Fibroblast of pulmonary artery (primary cell): ENCODE measurements at regions not wholly inside any gene's neighbourhood (a gene's known extent, or its start where the extent isn't known, plus 50 kb on each side); places are given as distances from the start of the nearest gene placed in this dataset.

ENCODE experiments used
- DNase-seq: peaks from one replicate; pipeline ENCODE4 v3.0.0-alpha.2; 2010; ENCODE audit warnings: low read depth
- H3K4me3 ChIP-seq: replicated peaks from 2 replicates; pipeline ENCODE4 v1.5.1; 2011; ENCODE audit warnings: low read depth, mild to moderate bottlenecking, control low read depth, low read length, moderate library complexity
- TF ChIP-seq, protein P1 (sequence below): IDR thresholded peaks from 2 replicates; pipeline ENCODE4 v1.5.1; 2011; ENCODE audit warnings: mild to moderate bottlenecking, control low read depth, low read length, inconsistent platforms; ENCODE audit errors: missing control alignments

DNA sequence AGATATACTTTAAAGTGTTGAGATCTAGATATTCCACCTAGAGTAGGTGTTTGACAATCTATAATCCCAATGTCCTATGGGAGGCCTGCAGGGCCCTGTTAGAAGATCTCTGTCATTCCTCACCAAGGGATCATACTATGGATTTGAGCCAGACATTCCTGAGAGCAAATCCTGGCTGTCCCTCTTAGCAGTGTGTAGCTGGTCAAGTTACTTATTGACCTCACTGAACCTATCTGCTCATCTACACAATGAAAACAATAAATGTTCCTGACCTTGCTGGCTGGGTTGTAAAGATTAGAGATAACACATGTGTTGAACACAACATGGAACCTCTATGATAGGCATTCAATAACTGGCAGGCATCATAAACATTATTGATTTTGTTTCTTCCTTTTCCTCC is 265.6 kb upstream of the ATP11B start:
- TF ChIP-seq, protein P1, sequence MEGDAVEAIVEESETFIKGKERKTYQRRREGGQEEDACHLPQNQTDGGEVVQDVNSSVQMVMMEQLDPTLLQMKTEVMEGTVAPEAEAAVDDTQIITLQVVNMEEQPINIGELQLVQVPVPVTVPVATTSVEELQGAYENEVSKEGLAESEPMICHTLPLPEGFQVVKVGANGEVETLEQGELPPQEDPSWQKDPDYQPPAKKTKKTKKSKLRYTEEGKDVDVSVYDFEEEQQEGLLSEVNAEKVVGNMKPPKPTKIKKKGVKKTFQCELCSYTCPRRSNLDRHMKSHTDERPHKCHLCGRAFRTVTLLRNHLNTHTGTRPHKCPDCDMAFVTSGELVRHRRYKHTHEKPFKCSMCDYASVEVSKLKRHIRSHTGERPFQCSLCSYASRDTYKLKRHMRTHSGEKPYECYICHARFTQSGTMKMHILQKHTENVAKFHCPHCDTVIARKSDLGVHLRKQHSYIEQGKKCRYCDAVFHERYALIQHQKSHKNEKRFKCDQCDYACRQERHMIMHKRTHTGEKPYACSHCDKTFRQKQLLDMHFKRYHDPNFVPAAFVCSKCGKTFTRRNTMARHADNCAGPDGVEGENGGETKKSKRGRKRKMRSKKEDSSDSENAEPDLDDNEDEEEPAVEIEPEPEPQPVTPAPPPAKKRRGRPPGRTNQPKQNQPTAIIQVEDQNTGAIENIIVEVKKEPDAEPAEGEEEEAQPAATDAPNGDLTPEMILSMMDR: no peak
- H3K4me3 ChIP-seq: no peak overlapping the region
- no peak for DNase-seq

DNA sequence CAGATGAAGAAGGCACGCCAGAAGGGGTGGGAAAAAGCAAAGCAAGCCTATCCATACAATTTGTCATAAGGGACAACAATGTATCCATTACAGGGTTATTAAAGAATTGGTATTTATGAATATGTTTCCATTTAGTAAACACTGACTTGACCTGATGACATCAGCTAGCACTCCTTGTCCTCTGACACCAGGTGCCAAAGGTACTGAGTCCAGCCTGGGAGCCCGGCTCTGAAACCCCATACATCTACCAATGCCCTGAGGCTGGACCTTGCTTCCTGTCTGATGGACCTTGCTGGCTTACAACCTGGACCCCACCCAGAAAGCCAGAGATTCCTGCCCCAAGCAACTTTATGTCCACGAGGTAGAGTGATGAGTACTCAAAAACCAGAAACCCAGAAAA is 263.0 kb upstream of the ATP11B start:
- no peak overlapping the region for H3K4me3 ChIP-seq
- TF ChIP-seq, protein P1: no peak
- no peak for DNase-seq

DNA sequence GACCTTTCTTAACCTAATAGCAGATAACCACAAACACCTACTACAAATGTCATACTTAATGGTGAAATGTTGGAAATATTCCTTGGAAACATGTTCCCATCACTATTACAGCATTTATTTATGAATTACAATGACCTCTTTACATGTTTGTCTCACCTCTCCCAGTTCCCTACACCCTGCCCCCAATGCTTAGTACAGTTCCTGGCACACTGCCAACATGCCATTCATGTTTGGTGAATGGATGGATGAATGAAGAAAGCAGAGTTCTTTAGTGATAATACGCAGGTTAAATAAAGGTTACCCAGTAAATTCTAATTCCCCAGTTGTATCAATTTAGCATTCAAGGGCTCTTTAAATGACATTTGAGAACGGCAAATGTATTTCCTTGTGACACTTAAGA is 259.9 kb upstream of the ATP11B start:
- DNase-seq: no peak
- TF ChIP-seq, protein P1: no peak
- H3K4me3 ChIP-seq: no peak overlapping the region

DNA sequence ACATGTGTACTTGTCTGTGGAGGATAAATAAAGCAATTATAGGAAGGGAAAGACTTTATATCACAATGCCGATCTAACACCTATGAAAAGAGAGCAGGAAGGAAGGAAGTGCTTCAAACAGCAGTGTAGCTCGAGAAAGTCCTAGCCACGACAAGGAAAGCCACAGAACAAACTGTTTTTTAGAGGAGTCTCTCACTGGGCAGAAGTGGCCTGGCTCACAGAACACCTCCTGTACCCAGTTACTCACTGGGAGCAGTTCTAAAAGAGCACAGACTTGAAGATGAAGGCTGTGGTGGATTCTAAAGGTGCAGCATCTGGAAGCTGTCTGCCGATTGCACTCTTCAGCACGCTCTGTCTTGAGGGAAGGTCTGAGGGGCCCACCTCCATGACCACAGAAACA is 248.8 kb upstream of the ATP11B start:
- DNase-seq: no peak
- H3K4me3 ChIP-seq: no peak overlapping the region
- TF ChIP-seq, protein P1: no peak

DNA sequence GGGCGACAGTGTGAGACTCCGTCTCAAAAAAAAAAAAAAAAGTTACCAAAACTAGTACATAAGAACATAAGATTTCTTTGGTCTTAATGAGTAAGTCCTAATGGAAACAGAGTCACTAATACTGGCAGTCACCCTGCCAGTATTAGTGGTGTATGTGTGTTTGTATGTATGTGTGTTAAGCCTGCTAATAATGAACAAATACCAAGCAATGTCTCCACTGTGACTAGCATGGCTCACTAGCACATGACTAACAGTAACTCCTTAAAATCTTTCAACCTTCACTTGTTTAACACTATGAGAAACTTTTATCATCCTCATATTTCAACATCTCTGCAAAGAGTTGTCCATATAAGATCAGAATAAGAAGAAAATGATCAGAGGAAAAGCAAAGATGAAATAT is 231.0 kb upstream of the ATP11B start:
- TF ChIP-seq, protein P1: no peak
- no peak for DNase-seq

DNA sequence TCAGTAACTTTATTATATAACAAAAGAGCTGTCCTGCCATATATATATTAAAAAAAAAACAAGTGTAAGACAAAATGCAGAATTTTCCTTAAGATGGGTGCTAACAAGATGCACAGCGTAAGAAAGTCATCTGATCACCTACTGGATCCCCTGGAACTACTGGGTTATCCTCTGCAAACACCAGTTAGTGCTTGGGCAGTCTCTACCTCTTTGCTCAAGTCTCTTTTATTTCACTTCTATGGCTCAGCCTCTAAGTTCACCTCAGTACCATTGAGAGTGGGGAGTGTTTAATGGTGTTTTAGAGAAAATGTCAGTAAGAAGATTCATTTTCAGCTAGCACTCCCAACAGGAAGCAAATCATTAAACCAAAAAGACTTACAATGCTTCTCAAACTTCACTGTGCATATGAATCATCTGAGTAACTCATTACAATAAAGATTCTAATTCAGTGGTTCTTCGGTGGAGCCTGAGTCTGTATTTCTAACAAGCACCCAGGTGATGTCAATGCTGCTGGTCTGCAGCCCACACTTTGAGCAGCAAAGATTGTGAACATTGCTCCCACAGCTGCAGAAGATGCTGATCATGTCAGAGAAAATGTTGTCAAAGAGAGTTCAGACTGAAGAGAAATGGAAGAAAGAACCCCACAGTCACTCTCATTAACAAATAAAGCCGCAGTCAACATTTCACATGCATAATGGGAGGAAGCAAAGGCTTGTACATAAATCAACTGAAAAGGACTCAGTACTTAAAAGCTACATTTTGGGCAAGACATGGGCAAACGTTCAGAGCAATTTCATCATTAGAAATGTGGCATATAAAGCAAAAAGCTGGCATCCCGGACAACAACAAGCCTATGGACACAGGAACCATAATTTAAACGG is 227.1 kb upstream of the ATP11B start:
- TF ChIP-seq, protein P1: no peak
- H3K4me3 ChIP-seq: no peak overlapping the region
- no peak for DNase-seq

More for the DNA sequence above, 231.0 kb upstream of the ATP11B start:
- no peak overlapping the region for H3K4me3 ChIP-seq

DNA sequence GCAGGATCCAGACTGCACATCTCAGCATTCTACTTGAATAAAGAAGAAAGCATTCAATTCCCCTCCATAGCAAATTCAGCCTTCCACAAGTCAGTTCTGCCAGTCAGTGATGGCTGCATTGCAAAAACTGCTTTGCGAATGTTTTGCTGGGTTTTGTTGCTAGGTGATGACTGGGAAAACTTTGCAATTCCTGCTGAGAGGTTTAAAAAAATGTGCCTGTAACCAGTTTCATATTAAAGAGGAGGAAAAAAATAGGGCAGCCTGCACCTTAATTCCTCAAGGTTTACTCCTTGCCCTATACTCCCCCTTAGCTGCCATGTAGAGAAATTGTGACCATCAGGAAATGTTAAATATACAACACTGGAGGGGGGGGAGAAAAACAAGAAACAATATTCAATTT is 225.6 kb upstream of the ATP11B start:
- TF ChIP-seq, protein P1: no peak
- no peak for DNase-seq
- no peak overlapping the region for H3K4me3 ChIP-seq
